ENCODE measurements at regions not wholly inside any gene's neighbourhood (a gene's known extent, or its start where the extent isn't known, plus 50 kb on each side); places are given as distances from the start of the nearest gene placed in this dataset.

DNA sequence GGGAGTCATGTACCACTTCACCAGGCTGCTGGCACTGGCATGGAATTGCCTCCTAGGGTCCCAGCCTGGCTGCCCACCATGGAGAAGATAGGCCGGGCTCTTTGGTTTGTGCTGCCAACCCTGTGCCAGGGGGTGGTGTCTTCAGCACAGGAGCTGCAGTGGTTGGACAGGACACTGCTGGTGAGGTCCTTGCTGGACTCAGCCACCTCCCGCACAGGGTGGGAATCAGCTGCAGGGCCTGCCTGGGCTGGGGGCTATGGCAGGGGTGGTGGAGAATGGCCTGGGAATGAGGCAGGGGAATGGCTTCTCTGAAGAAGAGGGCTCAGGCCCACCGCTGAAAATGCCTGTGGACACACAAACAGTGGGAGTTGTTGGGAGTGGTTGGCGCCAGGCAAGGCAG lies 70.6 kb upstream of the CAPRIN2 start:
- TF ChIP-seq, protein P1, sequence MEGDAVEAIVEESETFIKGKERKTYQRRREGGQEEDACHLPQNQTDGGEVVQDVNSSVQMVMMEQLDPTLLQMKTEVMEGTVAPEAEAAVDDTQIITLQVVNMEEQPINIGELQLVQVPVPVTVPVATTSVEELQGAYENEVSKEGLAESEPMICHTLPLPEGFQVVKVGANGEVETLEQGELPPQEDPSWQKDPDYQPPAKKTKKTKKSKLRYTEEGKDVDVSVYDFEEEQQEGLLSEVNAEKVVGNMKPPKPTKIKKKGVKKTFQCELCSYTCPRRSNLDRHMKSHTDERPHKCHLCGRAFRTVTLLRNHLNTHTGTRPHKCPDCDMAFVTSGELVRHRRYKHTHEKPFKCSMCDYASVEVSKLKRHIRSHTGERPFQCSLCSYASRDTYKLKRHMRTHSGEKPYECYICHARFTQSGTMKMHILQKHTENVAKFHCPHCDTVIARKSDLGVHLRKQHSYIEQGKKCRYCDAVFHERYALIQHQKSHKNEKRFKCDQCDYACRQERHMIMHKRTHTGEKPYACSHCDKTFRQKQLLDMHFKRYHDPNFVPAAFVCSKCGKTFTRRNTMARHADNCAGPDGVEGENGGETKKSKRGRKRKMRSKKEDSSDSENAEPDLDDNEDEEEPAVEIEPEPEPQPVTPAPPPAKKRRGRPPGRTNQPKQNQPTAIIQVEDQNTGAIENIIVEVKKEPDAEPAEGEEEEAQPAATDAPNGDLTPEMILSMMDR (IDR thresholded peaks at IDR 0.05) = no peak
- TF ChIP-seq POLR2A (IDR thresholded peaks at IDR 0.05) = no peak
- no peak for TF ChIP-seq POLR2AphosphoS5 (IDR thresholded peaks at IDR 0.05; ENCODE audit: insufficient read depth in 1 of 2, low read depth in 1 of 2)
